ENCODE measurements at regions not wholly inside any gene's neighbourhood (a gene's known extent, or its start where the extent isn't known, plus 50 kb on each side); places are given as distances from the start of the nearest gene placed in this dataset.

DNA sequence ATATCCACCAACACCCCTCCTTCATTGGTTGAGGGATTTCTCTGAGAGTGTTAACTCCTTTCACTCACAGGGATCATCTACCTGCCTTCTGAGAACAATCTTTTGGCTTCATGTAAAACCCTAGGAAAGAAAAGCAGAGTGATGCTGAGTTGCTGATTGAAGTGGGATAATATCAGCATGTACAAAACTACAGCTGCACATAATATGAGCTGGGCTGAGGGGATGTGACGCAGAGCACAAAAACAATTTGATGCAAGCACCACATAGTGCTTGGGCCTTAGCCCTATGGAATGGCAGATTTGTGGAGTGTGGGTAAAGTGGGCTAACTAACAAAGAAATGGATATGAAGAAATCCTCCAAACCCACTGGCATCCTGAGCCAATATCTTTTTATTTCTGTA lies 267.6 kb upstream of the KCNH8 start:
- DNase-seq (ENCODE audit: low read depth): no peak

DNA sequence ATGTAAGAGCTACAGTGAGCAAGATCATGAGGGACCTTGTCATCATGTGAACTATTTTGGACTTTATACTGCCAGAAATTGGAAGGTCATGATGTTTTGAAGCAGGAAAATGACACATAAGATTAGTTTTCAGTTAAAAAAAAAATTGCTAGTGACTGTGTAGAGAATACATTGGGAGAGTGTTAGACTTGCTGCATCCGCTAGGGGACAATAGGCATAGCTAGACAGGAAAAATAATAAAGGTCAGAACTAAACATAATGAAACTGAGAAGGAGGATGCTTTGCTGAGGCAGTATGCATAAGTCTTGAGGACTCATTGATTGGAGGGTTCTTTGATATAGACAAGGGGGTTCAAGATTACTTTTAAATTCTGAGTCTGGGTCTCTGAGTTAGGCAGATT lies 275.8 kb upstream of the KCNH8 start:
- no peak for DNase-seq (ENCODE audit: low read depth)

DNA sequence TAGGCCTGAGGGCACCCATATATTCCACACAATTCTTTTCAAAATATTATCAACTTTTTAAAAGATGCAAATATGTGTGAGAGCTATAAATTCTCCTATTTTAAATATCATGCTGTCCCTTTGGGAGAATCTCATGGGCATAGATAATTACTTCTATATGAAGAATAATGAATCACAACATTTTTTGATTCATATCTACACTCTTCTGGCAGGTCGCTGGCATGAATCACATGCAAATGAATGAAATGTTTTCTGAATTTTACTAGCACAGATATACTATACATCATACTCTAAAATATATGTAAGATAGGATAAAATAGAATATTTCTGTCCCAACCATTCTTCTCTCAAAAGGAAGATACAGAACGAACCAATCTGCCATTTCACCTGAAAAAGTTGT lies 277.7 kb upstream of the KCNH8 start:
- DNase-seq (ENCODE audit: low read depth): no peak

DNA sequence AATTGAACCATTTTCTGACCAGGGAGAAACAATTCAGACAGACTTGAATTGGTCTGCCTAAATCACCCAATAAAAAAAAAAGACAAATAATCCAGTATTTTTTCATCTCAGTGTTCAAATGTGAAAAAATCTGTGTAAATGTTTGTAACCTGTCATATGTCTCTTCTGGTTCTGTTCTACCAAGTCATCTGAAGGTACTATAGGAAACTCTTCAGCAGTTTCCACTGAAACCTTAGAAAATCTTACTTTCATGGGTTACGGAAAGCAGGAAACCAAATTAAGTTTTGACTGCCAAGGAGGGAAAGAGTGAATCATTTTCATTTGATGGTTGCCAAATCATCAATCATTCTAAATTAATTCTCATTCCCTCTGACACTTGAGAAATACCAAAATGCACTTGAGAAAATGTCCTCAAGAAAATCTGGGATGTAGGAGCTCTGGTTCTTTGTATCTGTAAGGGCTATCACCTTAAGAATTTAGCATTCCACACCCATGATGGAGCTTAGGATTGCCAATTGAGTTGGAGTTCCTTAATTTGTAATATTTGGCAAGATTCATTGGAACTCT lies 278.2 kb upstream of the KCNH8 start:
- no peak for DNase-seq (ENCODE audit: low read depth)

DNA sequence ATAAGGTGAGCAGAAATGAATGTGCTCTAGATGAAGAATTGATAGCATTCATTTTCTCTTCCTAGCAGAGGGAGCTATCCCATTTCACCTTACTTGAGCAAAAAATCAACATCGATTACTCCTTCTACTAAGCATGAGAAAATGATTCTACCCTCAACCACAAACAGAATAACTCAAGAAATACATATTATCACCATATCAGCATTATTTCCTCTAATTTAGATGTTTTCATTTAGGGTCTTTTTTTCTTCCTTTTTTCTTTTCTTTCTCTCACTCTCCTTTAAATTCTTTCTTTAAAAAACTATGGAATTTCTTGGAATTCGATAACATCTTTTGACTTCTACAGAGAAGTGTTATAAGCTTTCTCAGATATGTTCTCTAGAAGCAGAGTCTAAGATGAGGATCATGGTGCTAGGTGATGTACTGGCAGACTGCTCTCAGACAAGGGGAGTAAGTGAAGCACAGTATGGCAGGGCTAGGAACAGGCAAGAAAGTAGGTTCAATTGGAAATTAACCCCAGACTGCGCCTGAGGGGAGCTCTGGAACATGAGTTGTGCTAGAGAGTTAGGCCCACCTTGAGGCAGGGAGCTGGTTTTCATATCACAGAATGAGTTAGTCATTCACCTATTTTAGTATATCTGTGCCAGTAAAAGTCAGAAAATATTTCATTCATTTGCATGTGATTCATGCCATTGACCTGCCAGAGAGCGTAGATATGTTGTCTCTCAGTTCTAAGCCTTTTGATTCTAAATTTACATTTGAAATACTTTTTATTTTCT lies 279.2 kb upstream of the KCNH8 start:
- DNase-seq (ENCODE audit: low read depth): no peak

DNA sequence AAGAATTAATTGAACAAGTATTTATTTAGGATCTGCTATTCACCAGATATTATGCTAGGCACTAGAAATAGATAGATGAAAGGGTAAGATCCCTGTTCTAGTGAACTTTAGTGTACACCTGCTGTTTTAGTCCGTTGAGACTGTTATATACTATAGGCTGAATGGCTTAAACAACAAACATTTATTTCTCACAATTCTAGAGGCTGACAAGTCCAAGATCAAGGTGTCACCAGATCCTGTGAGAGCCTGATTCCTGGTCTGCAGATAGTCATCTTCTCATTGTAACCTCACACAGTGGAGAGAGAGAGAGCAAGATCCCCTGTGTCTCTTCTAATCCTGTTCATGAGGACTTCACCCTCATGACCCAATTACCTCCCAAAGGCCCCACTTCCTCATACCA lies 281.4 kb upstream of the KCNH8 start:
- no peak for DNase-seq (ENCODE audit: low read depth)

DNA sequence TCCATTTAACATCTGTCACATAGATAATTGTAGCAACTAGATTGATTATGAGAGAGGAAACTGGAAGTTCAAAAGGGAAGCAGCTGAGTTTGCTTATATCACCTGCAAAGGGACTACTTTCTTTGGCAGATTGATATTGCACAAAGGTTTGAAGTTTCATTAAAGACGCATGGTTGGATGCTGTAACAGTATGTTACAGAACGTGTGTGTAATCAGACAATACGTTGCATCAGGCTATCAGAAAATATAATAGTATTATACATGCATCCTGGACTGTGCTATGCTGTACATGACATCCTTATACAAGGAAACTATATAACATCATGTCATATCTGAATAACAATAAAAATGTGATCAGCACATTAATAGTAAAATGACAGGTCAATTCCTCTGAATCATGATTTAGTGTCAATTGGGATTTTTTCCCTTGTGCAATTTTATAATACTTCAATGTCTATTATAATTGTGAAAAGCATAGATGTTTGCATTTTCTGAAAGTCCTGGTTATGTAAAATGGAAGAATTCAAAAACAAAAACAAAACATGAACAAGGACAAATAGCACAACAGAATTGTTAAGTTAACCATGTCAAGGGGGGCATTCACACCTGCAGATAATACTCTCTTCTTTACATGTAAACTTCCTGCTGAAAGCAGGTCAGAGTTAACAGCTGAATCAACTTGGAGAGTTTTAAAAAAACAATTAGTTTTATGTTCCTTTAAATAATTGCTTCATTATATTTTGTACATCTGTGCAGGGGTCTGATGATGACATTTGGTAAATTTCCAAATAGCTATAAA lies 283.2 kb upstream of the KCNH8 start:
- DNase-seq (ENCODE audit: low read depth): no peak

DNA sequence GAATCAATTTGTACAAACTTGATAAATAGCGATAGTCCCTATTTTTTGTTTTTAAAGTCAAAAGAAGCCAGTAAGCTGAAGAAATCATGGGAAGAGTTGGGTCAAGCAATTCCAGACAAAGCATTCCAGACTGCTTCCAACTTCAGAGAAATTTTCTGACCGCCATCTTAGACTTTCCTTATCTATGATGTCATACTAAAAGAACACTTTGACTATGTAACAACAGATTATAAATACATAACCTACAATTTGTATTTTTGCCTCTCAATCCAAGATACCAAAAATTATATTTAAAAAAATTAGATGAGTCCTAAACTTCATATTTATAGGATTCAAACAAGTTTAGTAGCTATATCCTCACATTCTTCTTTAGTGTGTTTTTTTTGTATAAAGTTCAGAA lies 286.2 kb upstream of the KCNH8 start:
- no peak for DNase-seq (ENCODE audit: low read depth)

DNA sequence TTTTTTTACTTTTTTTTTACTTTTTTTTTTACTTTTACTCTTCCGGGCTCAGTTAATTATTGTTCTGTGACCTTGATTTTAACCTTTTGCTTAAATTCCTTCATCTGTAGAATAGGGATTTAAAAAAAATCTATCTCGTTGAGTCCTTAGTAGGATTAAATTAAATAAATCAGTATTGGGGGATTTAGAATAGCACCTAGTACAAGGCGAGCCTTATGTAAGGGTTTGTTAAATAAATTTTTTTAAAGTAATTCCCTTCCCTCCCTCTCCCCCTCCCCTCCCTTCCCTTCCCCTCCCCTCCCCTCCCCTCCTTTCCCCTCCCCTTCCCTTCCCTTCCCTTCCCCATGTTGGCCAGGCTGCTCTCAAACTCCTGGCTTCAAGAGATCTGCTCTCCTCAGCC lies 287.2 kb upstream of the KCNH8 start:
- no peak for DNase-seq (ENCODE audit: low read depth)

DNA sequence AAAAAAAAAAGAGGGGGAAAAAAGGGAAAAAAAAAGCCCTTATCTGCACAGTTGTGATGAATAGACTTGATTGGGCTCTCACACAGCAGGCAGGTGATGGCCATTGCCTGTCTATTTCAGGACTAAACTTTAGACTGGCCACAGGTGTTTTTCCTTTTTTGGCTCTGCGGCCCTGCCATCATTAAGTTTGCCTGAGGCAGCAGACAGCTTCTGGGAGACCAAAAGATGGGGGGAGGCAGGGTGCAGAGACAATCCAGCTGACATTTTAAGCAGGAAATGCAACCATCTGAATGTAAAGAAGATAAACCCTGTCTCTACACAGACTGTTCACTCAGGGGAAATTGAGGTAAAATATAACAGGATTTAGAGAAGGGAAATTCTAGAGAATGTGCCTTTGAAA lies 295.0 kb upstream of the KCNH8 start:
- no peak for DNase-seq (ENCODE audit: low read depth)

DNA sequence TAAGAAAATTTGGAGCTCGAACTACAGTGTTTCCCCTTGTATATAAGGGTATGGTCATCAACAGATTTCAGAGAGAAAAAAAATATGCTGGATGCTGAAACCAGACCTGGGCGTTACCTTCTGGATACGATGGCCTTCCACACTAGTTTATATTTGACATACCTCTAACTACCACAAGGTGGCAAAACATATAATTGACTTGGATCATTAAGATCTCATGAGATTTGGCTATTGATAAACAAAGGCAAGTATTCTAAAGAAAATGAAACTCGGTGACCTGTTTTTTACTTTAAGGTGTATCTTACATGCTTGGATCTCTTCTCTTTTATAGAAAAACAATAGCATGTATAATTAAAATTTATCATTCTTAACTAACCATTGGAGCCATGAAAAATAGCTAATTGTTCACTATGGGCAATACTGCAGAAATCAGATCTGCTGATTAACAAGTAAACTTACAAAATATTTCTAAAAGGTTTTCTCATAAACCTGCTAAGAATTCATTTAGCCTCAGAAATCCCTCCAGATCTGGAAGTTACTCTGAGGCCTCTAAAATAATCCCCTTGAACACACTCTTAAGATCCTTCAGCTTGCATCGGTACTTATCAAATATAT lies 300.6 kb upstream of the KCNH8 start:
- DNase-seq (ENCODE audit: low read depth): no peak

DNA sequence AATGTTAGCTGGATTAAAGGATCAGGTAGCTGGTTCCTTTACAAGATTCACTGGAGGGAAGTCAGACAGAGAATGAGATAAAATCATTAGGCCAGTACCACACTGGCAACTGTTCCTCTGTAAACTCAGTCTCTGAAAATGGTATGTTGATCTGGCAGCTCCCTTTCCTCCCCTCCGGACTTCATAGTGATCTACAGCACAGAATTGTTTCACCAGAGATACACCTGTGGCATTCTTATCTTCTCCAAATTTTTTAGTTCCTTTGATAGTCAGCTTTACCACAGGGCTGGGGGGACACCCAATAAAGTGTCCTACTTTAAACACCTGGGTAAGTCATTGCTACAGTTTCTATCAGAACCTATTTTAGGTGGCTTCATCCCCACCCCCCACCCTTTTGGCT lies 304.3 kb upstream of the KCNH8 start:
- no peak for DNase-seq (ENCODE audit: low read depth)

DNA sequence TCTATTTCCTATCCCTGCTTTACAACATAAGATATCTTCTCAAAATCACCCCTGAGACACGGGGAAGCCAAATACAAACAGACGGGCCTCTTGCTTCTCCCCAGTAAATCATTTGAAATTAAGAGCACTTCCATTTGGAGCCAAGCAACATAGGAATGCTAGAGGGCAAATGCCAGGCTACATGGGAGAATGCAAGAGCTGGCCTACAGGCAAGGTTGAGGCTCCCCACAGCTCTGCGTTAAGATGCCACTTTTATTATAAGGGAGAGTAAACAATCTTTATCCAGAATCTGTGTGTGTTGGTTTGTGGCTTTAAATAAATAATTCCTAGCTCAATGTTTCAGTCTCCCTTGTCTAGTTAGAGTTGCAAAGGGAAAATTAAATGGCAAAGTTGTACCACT lies 305.1 kb upstream of the KCNH8 start:
- DNase-seq (ENCODE audit: low read depth): no peak

DNA sequence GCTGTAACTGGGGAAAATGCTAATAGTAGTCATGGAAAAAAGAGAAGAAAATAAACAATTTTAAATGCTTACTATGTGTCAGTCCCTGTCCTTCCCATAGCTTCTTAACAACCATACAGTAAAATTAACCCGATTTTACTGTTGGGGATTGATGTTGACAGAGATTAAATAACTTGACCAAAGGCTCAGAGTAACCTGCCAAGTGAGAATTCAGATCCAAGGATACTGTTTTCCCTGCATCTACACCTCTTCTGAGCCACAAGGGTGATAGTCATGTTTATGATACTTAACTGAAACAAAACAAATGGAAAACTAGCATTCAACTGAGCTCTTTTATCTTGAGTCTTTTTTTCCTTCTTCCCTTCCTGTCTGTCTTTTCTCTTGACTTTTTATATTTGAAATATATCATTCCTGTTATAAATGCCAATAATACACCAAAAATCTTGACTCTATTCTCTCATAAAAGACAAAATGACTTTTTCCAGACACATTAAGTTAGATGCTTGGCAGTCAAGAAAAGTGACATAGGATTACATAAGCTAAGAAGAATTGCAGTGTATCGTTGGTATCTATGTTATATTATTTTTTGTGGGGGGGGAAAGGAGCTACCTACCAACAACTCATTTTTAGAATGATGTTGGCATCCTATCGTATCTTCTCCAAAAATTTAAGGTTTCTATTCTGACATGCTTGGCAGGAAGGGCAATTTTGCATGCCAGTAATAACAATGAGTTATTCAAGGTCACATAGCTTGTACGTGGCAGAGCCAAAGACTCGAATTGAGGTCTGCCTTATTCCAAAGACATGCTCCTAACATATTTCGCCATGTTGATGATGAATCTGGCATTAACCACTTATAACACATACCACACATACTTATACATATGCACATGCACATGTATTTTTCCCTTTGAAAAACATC lies 306.6 kb upstream of the KCNH8 start:
- no peak for DNase-seq (ENCODE audit: low read depth)

DNA sequence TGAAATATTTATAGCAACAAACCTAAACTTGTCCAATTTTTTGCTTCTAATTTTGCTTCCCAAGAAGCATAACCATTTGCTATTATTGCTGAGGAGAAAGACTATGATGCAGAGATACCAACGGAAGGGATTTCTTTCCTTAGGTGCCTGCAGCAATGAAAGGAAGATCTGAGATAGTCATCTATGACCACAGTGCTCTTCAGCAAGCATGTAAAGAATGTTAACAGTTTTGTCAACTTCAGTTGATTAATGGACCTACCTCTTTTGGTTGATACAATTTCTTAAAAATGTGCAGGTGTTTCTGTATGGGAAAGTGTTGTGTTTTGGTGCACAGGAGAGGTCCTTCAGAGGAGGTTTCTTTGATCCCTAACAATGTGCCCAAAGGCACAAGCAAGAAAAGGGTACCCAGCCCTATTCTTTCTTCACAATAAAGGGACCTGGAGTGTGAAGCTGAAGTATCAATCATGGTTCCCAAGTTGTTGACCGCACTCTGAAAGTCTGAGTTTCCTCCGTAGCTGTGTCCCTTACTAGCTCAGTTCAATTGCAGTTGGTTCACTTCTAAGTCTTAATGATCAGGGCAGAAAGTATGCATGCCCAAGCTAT lies 307.7 kb upstream of the KCNH8 start:
- DNase-seq (ENCODE audit: low read depth): no peak

DNA sequence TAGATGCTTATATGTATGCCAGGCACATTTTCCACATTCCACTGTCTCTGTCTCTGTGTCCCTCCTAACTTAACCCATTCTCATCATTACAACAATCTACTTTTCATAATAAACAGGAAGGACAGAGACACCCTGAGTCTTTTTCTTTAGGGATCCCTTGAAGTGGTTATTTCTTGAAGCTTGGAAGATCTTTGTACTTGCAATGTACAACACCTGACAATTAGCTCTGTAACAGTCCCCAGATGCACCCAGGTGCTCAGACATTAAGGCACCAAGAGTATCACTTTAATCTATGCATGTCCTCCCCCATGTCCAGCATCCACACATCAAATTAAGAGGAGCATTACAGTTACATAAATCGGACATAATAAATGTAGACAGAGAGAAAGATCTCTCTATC lies 309.6 kb upstream of the KCNH8 start:
- DNase-seq (ENCODE audit: low read depth): no peak

DNA sequence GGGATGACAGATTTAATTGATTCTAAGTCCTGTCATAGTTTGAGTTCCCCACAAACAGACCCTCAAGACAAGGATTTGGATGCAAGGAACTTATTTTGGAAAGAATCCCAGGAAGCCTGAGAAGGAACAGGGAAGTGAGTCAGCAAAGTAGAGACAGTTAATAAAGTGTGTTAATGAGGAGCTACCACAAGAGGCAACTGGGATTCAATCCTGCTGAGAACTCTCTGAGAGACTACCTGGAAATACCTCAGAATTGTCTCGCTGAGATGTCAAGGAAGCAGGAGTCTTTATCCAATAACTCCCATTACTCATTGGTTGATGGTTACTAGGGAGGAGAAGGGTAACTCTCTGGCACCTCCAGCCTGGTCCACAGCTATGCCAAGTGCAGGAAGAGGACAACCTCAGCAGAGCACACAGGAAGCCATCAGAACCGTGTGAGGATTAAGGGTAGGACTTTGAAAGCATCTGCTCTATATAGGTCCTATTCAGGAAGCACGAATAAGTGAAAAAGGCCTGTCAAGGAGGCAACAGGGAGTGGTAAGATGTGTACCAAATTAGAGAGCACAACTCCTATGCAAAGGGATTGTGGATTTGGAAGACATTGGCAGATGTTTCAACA lies 311.1 kb upstream of the KCNH8 start:
- no peak for DNase-seq (ENCODE audit: low read depth)

DNA sequence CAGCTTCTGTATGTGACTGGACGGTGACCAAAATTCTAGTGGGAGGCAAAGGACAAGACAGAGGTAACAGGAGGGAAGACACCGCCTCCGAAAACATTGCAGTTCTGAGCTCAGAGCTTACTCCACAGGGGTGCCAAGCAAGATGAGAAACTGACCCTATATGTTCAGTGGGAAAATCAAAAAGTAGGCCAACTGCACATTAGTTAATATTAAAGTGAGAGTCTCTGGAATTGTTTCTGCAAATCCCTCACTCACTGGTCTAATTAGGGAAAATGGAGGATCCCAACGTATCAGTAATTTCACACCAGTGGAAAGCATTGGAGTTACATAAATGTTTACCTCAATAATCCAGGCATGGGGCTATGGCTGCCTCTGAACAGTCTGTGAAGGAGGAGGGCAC lies 313.3 kb upstream of the KCNH8 start:
- no peak for DNase-seq (ENCODE audit: low read depth)

DNA sequence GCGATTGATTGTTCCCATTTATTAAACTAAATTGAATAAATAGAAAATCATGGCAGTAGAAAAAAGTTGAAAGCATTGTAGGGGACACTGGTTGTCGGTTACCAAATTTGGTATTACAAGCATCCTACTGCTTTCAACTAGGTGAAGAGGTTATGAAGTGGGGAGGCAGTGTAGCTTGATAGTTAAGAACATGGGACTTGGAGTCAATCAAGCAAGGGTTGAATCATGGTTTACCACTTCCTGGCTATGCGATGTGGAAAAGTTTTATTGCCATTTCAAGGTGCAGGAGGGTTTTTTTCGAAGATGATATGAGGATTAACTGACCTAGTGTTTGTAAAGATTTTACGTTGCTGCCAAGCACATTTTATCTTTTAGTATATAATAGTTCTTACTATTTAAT lies 318.2 kb upstream of the KCNH8 start:
- DNase-seq (ENCODE audit: low read depth): no peak

DNA sequence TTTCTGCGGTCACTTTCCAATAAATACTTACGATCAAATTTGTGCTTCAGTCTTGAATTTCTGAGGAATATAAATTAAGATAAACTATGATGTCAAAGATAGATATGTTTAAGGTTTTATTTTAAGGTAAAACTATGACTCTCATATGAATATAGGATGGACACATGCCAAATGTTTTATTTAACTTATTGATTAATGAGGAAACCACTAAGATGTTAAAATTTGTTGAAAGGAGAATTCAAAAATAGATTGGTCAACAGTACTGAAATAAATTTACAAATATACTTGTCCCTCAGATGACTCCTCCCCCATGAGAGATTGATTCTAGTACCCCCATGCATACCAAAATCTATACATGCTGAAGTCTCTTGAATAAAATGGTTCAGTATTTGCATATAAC lies 319.7 kb upstream of the KCNH8 start:
- DNase-seq (ENCODE audit: low read depth): no peak

DNA sequence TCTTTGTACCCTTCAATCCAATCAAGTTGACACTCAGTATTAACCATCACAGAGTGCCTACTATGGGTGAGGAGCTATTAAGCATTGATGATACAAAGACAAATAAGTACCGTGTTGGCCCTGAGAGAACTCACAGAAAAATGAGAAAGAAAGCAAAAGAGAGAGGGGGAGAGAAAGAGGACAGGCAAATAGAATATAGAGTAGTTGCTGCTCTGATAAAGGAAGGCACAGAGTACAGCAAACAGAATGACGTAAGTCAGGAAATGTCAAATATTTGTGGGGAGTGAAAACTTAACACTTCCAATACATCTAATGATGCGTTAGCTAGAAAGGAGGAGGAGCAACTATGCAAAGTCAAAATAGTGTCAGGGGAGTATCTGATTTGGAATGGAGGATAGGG lies 320.6 kb upstream of the KCNH8 start:
- no peak for DNase-seq (ENCODE audit: low read depth)

Measured in non-pigmented ciliary epithelial cell (primary cell).